ENCODE measurements at regions not wholly inside any gene's neighbourhood (a gene's known extent, or its start where the extent isn't known, plus 50 kb on each side); places are given as distances from the start of the nearest gene placed in this dataset.

GRCh38 chr6:157744102-157744601 lies 78.9 kb upstream of the SNX9 start:
- TF ChIP-seq CTCF (conservative IDR thresholded peaks at IDR 0.05) (no peak), ZFX (IDR thresholded peaks at IDR 0.05) (no peak)
